Activated T-helper 1 cell treated with anti-CD3 and anti-CD28 coated beads, Interleukin-2, amount 50 U/mL, for 16 hours (primary cell): ENCODE measurements at regions not wholly inside any gene's neighbourhood (a gene's known extent, or its start where the extent isn't known, plus 50 kb on each side); places are given as distances from the start of the nearest gene placed in this dataset.
"Not testable (repeated sequence)": the region's sequence is repeated elsewhere in the genome, so short reads cannot be mapped to it uniquely, and the experiment has no call there.

Experiments
- DNase-seq, 2 donors: peaks; one replicate each; pipeline ENCODE4 v3.0.0-alpha.2; 2020; ENCODE audit warnings: low read depth in 1 of 2, low spot score in 1 of 2

- no peak for DNase-seq
Observed at GRCh38 chr2:120513776-120514357, 167.9 kb downstream of the INHBB start.

- DNase-seq, result no peak
Observed at GRCh38 chr2:120514521-120514920, 168.6 kb downstream of the INHBB start.

GRCh38 chr2:120515066-120515758, 169.3 kb downstream of the INHBB start:
- DNase-seq, result not testable (repeated sequence)

GRCh38 chr2:120515759-120516678, 170.1 kb downstream of the INHBB start:
- DNase-seq, result no peak

- no peak for DNase-seq
Observed at GRCh38 chr2:120516679-120517314, 170.9 kb downstream of the INHBB start.

GRCh38 chr2:120517751-120518469, 172.0 kb downstream of the INHBB start:
- no peak for DNase-seq

- DNase-seq, result no peak
Observed at GRCh38 chr2:120518819-120519218, 172.9 kb downstream of the INHBB start.

GRCh38 chr2:120519469-120519868, 173.5 kb downstream of the INHBB start:
- DNase-seq, result no peak

GRCh38 chr2:120520454-120520853, 174.5 kb downstream of the INHBB start:
- no peak for DNase-seq

GRCh38 chr2:120520929-120521912, 175.3 kb downstream of the INHBB start:
- DNase-seq, result no peak

- no peak for DNase-seq
Observed at GRCh38 chr2:120522151-120522751, 176.3 kb downstream of the INHBB start.

GRCh38 chr2:120523766-120524165, 177.8 kb downstream of the INHBB start:
- no peak for DNase-seq

- no peak for DNase-seq
Observed at GRCh38 chr2:120524174-120524573, 178.2 kb downstream of the INHBB start.

- DNase-seq, result no peak
Observed at GRCh38 chr2:120525056-120526046, 179.4 kb downstream of the INHBB start.

GRCh38 chr2:120526047-120526562, 180.2 kb downstream of the INHBB start:
- no peak for DNase-seq

- no peak for DNase-seq
Observed at GRCh38 chr2:120526997-120527945, 181.3 kb downstream of the INHBB start.
